ENCODE measurements at regions not wholly inside any gene's neighbourhood (a gene's known extent, or its start where the extent isn't known, plus 50 kb on each side); places are given as distances from the start of the nearest gene placed in this dataset.

- no peaks in the 10 kb centered on the region for H3K36me3 ChIP-seq
- ATAC-seq (no peak), DNase-seq (no peak)
- 64 to 75% (median 72%) methylated on average over 5 to 6 of the region's 6 CpGs for WGBS, 4 donors
- TF ChIP-seq POLR2A (IDR thresholded peaks at IDR 0.05) (no peak), CTCF (IDR thresholded peaks at IDR 0.05) (no peak)
- intact Hi-C loops (cut with DNase I), result no loop called here
- H3K4me3 ChIP-seq, result no peak overlapping the region
- H3K27me3 ChIP-seq, result peaks cover 0 to 38% (median 0%) of the 10 kb centered on the region in 9 donors
- H3K27ac ChIP-seq, result no peak overlapping the region
- H3K9me3 ChIP-seq, result no peaks in the 10 kb centered on the region
- peaks cover 0 to 13% (median 3%) of the 10 kb centered on the region in 12 donors for H3K4me1 ChIP-seq
Observed at GRCh38 chr6:168243812-168244376, 75.7 kb downstream of the DACT2 start.

GRCh38 chr6:168242940-168243225 is 76.7 kb downstream of the DACT2 start:
- intact Hi-C loops (cut with DNase I), result no loop called here
- DNase-seq (no peak), ATAC-seq (no peak)
- Histone ChIP-seq H3K9me3 (no peaks in the 10 kb centered on the region), H3K4me3 (no peak overlapping the region), H3K4me1 (peaks cover 0 to 13% (median 3%) of the 10 kb centered on the region in 12 donors), H3K27ac (no peak overlapping the region), H3K27me3 (peaks cover 0 to 33% (median 0%) of the 10 kb centered on the region in 9 donors), H3K36me3 (no peaks in the 10 kb centered on the region)
- WGBS, 4 donors, result 87 to 94% (median 93%) methylated on average over 8 of the region's 8 CpGs
- TF ChIP-seq CTCF (IDR thresholded peaks at IDR 0.05) (no peak), POLR2A (IDR thresholded peaks at IDR 0.05) (no peak)

- ATAC-seq (peak in 2 of 4 donors; percentile 37 to 40), DNase-seq (no peak)
- Histone ChIP-seq H3K4me1 (peaks cover 0 to 11% (median 3%) of the 10 kb centered on the region in 12 donors), H3K27me3 (peaks cover 0 to 33% (median 0%) of the 10 kb centered on the region in 9 donors), H3K9me3 (no peaks in the 10 kb centered on the region), H3K4me3 (no peak overlapping the region), H3K36me3 (no peaks in the 10 kb centered on the region), H3K27ac (no peak overlapping the region)
- intact Hi-C loops (cut with DNase I), result no loop called here
- TF ChIP-seq CTCF (IDR thresholded peaks at IDR 0.05) (no peak), POLR2A (IDR thresholded peaks at IDR 0.05) (no peak)
- 89 to 96% (median 93%) methylated on average over 7 to 9 of the region's 9 CpGs for WGBS, 4 donors
Observed at GRCh38 chr6:168242111-168242939, 77.3 kb downstream of the DACT2 start.

GRCh38 chr6:168240160-168240559 is 79.4 kb downstream of the DACT2 start:
- no peak overlapping the region for H3K4me3 ChIP-seq
- peak overlapping the region in 1 of 12 donors; percentile 3 for H3K27ac ChIP-seq
- TF ChIP-seq POLR2A (IDR thresholded peaks at IDR 0.05) (no peak), CTCF (IDR thresholded peaks at IDR 0.05) (no peak)
- intact Hi-C loops (cut with DNase I), result no loop called here
- no peaks in the 10 kb centered on the region for H3K9me3 ChIP-seq
- peaks cover 0 to 23% (median 0%) of the 10 kb centered on the region in 9 donors for H3K27me3 ChIP-seq
- H3K4me1 ChIP-seq, result peaks cover 0 to 11% (median 3%) of the 10 kb centered on the region in 12 donors
- ATAC-seq, result peak in 1 of 4 donors; percentile 18
- no peak for DNase-seq
- H3K36me3 ChIP-seq, result no peaks in the 10 kb centered on the region
- WGBS, 4 donors, result 13 to 40% (median 35%) methylated on average over 4 to 5 of the region's 5 CpGs

Data from heart left ventricle (tissue), 16 donors.